Spleen (tissue), 7 donors: ENCODE measurements at regions not wholly inside any gene's neighbourhood (a gene's known extent, or its start where the extent isn't known, plus 50 kb on each side); places are given as distances from the start of the nearest gene placed in this dataset.

Experiments used
- CTCF ChIP-seq, 11 experiments: fragments of 200-600 bp in 7 of 11; fragments of 450-650 bp in 4 of 11; sonication (generic) in 4 of 11; IDR thresholded peaks in 8 of 11; conservative IDR thresholded peaks in 3 of 11; 1 replicate in 7 of 11; 2 replicates in 4 of 11; pipeline versions ENCODE4 v1.4.0 to v1.8.0; 2016 to 2021; ENCODE audit warnings: antibody characterized with exemption in 11 of 11, inconsistent platforms in 4 of 11, mild to moderate bottlenecking in 1 of 11
- POLR2A ChIP-seq, 3 donors: fragments of 450-650 bp; IDR thresholded peaks; one replicate each; pipeline ENCODE4 v1.5.1; 2017; ENCODE audit warnings: antibody characterized with exemption in 3 of 3, mild to moderate bottlenecking in 1 of 3
- donor health status: DM: no; HTN: no; CAD: no; lungs with moderate emphysema.
- donor health status: DM: no; HTN: no; CAD: no.
- donor health status: DM: no; HTN: no; CAD: no.

- TF ChIP-seq POLR2A (IDR thresholded peaks at IDR 0.05) (no peak), CTCF (IDR thresholded peaks at IDR 0.05 in 8 of 11, conservative IDR thresholded peaks at IDR 0.05 in 3 of 11) (no peak)
Measured at GRCh38 chr11:91081440-91082043, 858.7 kb upstream of the CHORDC1 start.
